ENCODE measurements at regions not wholly inside any gene's neighbourhood (a gene's known extent, or its start where the extent isn't known, plus 50 kb on each side); places are given as distances from the start of the nearest gene placed in this dataset.
"Not testable (repeated sequence)": the region's sequence is repeated elsewhere in the genome, so short reads cannot be mapped to it uniquely, and the experiment has no call there.

DNA sequence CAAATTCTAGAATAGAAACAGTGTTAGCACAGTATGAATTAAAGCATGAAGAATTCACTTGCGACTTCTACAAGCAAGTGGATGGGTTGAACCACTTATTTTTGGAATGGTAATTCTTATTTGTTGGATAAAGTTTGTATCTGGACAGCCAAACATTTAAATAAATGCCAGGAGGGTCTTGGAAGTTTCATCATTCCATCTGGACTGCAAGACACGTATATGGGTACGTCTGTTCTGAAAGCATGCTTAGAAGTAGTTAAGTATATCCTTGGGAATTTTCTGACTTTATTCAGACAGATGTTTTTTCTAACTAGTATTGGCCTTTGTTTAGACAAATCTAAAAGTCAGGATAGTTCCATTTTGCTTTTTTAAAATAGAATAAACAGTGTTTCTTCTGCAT lies 77.5 kb upstream of the CASK start:
- H3K36me3 ChIP-seq (ENCODE audit: control insufficient read depth, insufficient read depth, low read length), result no peaks in the 10 kb centered on the region
- DNase-seq (ENCODE audit: low read depth), result no peak
- no peaks in the 10 kb centered on the region for H3K27me3 ChIP-seq (ENCODE audit: control insufficient read depth, insufficient read depth, low read length)
- no peak overlapping the region for H3K4me3 ChIP-seq (ENCODE audit: low read depth, low read length)
- TF ChIP-seq, protein P1, sequence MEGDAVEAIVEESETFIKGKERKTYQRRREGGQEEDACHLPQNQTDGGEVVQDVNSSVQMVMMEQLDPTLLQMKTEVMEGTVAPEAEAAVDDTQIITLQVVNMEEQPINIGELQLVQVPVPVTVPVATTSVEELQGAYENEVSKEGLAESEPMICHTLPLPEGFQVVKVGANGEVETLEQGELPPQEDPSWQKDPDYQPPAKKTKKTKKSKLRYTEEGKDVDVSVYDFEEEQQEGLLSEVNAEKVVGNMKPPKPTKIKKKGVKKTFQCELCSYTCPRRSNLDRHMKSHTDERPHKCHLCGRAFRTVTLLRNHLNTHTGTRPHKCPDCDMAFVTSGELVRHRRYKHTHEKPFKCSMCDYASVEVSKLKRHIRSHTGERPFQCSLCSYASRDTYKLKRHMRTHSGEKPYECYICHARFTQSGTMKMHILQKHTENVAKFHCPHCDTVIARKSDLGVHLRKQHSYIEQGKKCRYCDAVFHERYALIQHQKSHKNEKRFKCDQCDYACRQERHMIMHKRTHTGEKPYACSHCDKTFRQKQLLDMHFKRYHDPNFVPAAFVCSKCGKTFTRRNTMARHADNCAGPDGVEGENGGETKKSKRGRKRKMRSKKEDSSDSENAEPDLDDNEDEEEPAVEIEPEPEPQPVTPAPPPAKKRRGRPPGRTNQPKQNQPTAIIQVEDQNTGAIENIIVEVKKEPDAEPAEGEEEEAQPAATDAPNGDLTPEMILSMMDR (IDR thresholded peaks at IDR 0.05; ENCODE audit: insufficient read depth, low read length, poor library complexity, severe bottlenecking), result no peak

DNA sequence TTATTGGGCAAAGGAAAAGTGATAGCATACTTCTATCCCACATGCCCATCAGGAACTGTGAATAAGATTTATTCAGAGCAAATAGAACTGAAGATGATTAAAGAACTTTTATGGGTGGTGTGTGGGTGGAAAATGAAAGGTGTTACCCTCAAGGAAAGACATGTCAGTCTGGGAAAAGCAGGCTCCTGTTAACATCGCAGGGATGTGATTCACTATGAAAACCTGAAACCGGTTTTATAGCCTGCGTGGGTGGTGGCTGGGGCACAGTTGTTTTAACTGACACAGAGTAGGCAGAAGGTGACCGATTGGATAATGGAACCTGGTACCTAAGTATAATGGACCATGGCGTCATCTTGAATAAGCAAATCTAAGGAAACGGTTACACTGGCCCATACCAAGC lies 61.3 kb upstream of the CASK start:
- no peak overlapping the region for H3K4me3 ChIP-seq (ENCODE audit: low read depth, low read length)
- DNase-seq (ENCODE audit: low read depth), result peak; percentile 50
- H3K36me3 ChIP-seq (ENCODE audit: control insufficient read depth, insufficient read depth, low read length), result no peaks in the 10 kb centered on the region
- no peaks in the 10 kb centered on the region for H3K27me3 ChIP-seq (ENCODE audit: control insufficient read depth, insufficient read depth, low read length)
- TF ChIP-seq, protein P1 (IDR thresholded peaks at IDR 0.05; ENCODE audit: insufficient read depth, low read length, poor library complexity, severe bottlenecking), result no peak

DNA sequence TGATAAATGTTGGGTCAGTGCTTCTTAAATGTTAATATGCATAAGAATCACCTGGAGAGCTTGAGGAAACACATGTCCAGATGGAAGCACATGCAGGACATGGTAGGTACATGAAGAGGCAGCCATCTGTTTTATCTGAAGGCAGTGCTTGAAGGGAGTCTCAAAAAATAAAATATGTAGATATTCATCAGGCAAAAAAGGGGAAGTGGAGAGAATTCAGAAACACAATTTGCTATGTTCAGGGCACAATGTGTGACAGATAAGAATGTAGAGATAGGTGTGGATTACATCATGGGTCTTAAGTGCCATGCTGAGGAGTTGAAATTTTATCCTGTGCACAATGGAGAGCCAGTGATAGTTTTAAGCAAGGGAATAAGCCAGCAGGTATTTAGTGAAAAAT lies 59.6 kb upstream of the CASK start:
- no peak for DNase-seq (ENCODE audit: low read depth)

DNA sequence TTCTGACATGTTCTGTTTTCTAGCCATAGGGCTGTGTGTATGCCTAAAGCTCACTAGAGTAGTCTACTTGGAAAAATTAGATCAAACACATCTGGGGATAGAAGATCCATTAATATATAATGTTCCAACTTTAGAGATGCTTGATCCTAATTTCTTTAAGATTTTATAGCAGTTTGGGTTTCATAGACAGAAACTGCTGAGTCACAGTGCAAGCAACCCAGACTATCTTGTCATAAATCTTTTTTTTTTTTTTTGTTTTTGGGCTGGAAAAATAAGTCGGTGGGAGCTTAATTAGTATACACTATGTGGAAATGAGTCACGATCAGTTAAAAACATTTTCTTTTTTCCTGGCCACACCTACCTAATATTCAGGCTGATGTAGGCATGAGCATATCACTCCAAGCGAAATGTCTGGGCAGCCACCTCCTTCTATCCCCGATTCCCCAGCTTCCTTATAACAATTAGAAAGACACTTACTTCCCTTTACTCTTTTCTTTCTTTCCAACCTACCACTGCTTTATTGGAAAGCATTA lies 58.2 kb upstream of the CASK start:
- H3K4me3 ChIP-seq (ENCODE audit: low read depth, low read length), result no peak overlapping the region
- TF ChIP-seq, protein P1 (IDR thresholded peaks at IDR 0.05; ENCODE audit: insufficient read depth, low read length, poor library complexity, severe bottlenecking), result no peak
- H3K27me3 ChIP-seq (ENCODE audit: control insufficient read depth, insufficient read depth, low read length), result no peaks in the 10 kb centered on the region
- no peaks in the 10 kb centered on the region for H3K36me3 ChIP-seq (ENCODE audit: control insufficient read depth, insufficient read depth, low read length)
- no peak for DNase-seq (ENCODE audit: low read depth)

More for the DNA sequence above, 59.6 kb upstream of the CASK start:
- no peaks in the 10 kb centered on the region for H3K27me3 ChIP-seq (ENCODE audit: control insufficient read depth, insufficient read depth, low read length)
- no peak overlapping the region for H3K4me3 ChIP-seq (ENCODE audit: low read depth, low read length)
- H3K36me3 ChIP-seq (ENCODE audit: control insufficient read depth, insufficient read depth, low read length), result no peaks in the 10 kb centered on the region
- TF ChIP-seq, protein P1 (IDR thresholded peaks at IDR 0.05; ENCODE audit: insufficient read depth, low read length, poor library complexity, severe bottlenecking), result no peak

DNA sequence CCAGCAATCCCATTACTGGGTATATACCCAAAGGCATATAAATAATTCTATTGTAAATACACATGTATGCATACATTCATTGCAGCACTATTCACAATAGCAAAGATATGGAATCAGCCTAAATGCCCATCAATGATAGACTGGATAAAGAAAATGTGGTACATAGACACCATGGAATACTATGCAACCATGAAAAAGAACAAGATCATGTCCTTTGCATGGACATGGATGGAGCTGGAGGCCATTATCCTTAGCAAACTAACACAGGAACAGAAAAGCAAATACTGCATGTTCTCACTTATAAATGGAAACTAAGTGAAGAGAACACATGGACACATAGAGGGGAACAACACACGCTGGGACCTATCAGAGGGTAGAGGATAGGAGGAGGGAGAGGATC lies 51.3 kb upstream of the CASK start:
- H3K4me3 ChIP-seq (ENCODE audit: low read depth, low read length); H3K27me3 ChIP-seq (ENCODE audit: control insufficient read depth, insufficient read depth, low read length); DNase-seq (ENCODE audit: low read depth): not testable (repeated sequence)

DNA sequence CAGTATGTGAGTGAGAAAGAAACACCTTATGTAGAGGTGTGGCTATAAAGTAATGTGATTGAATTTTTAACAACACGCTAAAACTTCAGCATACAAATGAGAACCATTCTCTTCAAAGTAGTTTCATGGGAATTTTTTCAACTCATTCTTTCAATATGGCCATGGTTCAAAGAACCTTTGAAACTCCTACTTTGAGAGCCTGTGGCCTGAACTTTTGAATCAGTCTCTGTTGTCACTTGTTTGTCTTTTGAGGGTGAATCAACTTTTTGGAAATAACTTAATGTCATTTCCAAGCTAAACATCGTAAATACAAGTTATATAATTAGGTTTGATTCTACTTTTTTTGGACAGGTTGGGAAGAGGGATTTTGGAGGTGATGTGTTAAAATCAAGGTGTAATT lies 49.9 kb upstream of the CASK start:
- Histone ChIP-seq H3K27me3 (ENCODE audit: control insufficient read depth, insufficient read depth, low read length) (no peaks in the 10 kb centered on the region), H3K4me3 (ENCODE audit: low read depth, low read length) (no peak overlapping the region), H3K36me3 (ENCODE audit: control insufficient read depth, insufficient read depth, low read length) (no peaks in the 10 kb centered on the region)
- TF ChIP-seq, protein P1 (IDR thresholded peaks at IDR 0.05; ENCODE audit: insufficient read depth, low read length, poor library complexity, severe bottlenecking), result no peak
- no peak for DNase-seq (ENCODE audit: low read depth)

More for the DNA sequence above, 51.3 kb upstream of the CASK start:
- H3K36me3 ChIP-seq (ENCODE audit: control insufficient read depth, insufficient read depth, low read length), result not testable (repeated sequence)
